GM21737 (cell line): ENCODE measurements at regions not wholly inside any gene's neighbourhood (a gene's known extent, or its start where the extent isn't known, plus 50 kb on each side); places are given as distances from the start of the nearest gene placed in this dataset.

Source experiments
- ATAC-seq: cut with Tn5 transposase; IDR thresholded peaks from one replicate; pipeline ENCODE4 v1.9.1; 2021; ENCODE audit warnings: mild to moderate bottlenecking, moderate library complexity; ENCODE audit not compliant: unreplicated experiment

GRCh38 chr2:19614066-19614465 lies 255.6 kb upstream of the OSR1 start:
- no peak for ATAC-seq

- no peak for ATAC-seq
Measured at GRCh38 chr2:19611491-19612332, 253.3 kb upstream of the OSR1 start.

GRCh38 chr2:19609266-19609665 lies 250.8 kb upstream of the OSR1 start:
- ATAC-seq: no peak

- ATAC-seq: no peak
Measured at GRCh38 chr2:19607931-19608771, 249.7 kb upstream of the OSR1 start.

- no peak for ATAC-seq
Measured at GRCh38 chr2:19607400-19607799, 249.0 kb upstream of the OSR1 start.

GRCh38 chr2:19600982-19601381 lies 242.6 kb upstream of the OSR1 start:
- ATAC-seq: no peak

- no peak for ATAC-seq
Measured at GRCh38 chr2:19600506-19600905, 242.1 kb upstream of the OSR1 start.

- ATAC-seq: no peak
Measured at GRCh38 chr2:19598971-19599370, 240.5 kb upstream of the OSR1 start.

GRCh38 chr2:19592197-19592596 lies 233.8 kb upstream of the OSR1 start:
- no peak for ATAC-seq

- no peak for ATAC-seq
Measured at GRCh38 chr2:19589791-19590190, 231.4 kb upstream of the OSR1 start.

GRCh38 chr2:19580830-19581229 lies 222.4 kb upstream of the OSR1 start:
- no peak for ATAC-seq

GRCh38 chr2:19580264-19580663 lies 221.8 kb upstream of the OSR1 start:
- no peak for ATAC-seq

GRCh38 chr2:19579461-19579860 lies 221.0 kb upstream of the OSR1 start:
- ATAC-seq: no peak

GRCh38 chr2:19577723-19578122 lies 219.3 kb upstream of the OSR1 start:
- no peak for ATAC-seq

- no peak for ATAC-seq
Measured at GRCh38 chr2:19576411-19576810, 218.0 kb upstream of the OSR1 start.

GRCh38 chr2:19575641-19576040 lies 217.2 kb upstream of the OSR1 start:
- ATAC-seq: no peak

- no peak for ATAC-seq
Measured at GRCh38 chr2:19574778-19575260, 216.4 kb upstream of the OSR1 start.

- no peak for ATAC-seq
Measured at GRCh38 chr2:19573784-19574183, 215.4 kb upstream of the OSR1 start.

- ATAC-seq: no peak
Measured at GRCh38 chr2:19571773-19572172, 213.3 kb upstream of the OSR1 start.

- no peak for ATAC-seq
Measured at GRCh38 chr2:19569300-19569791, 210.9 kb upstream of the OSR1 start.

- ATAC-seq: no peak
Measured at GRCh38 chr2:19568809-19569208, 210.4 kb upstream of the OSR1 start.

GRCh38 chr2:19560785-19561184 lies 202.4 kb upstream of the OSR1 start:
- no peak for ATAC-seq
